H9 (cell line): ENCODE measurements at regions not wholly inside any gene's neighbourhood (a gene's known extent, or its start where the extent isn't known, plus 50 kb on each side); places are given as distances from the start of the nearest gene placed in this dataset.

ENCODE experiments used
- DNase-seq: peaks from one replicate; pipeline ENCODE4 v3.0.0-alpha.2; 2017
- H2AFZ ChIP-seq: one replicate; pipeline ENCODE4 v1.6.1; 2013; ENCODE audit warnings: mild to moderate bottlenecking, low read length, control low read depth, moderate library complexity
- H2AK5ac ChIP-seq: 2 replicates; pipeline ENCODE4 v1.6.1; 2013; ENCODE audit warnings: low read length, control low read depth, mixed read lengths; ENCODE audit not compliant: insufficient read length
- H2BK120ac ChIP-seq: one replicate; pipeline ENCODE4 v1.6.1; 2013; ENCODE audit warnings: low read depth, mild to moderate bottlenecking, low read length, control low read depth, inconsistent platforms; ENCODE audit not compliant: poor library complexity, severe bottlenecking
- H2BK12ac ChIP-seq: 2 replicates; pipeline ENCODE4 v1.6.1; 2013; ENCODE audit warnings: low read length, control low read depth, mixed read lengths, low read depth; ENCODE audit not compliant: insufficient read length
- H2BK15ac ChIP-seq: 2 replicates; pipeline ENCODE4 v1.6.1; 2013; ENCODE audit warnings: low read depth, low read length, control low read depth
- H2BK20ac ChIP-seq: one replicate; pipeline ENCODE4 v1.6.1; 2013; ENCODE audit warnings: low read depth, mild to moderate bottlenecking, low read length, control low read depth, inconsistent platforms; ENCODE audit not compliant: poor library complexity, severe bottlenecking
- H2BK5ac ChIP-seq: 2 replicates; pipeline ENCODE4 v1.6.1; 2013; ENCODE audit warnings: low read length, control low read depth, mixed read lengths; ENCODE audit not compliant: insufficient read length
- H3K14ac ChIP-seq: 2 replicates; pipeline ENCODE4 v1.6.1; 2013; ENCODE audit warnings: low read length, control low read depth; ENCODE audit not compliant: insufficient read depth
- H3K18ac ChIP-seq: 2 replicates; pipeline ENCODE4 v1.6.1; 2013; ENCODE audit warnings: low read depth, mild to moderate bottlenecking, mixed read lengths, low read length, control low read depth; ENCODE audit not compliant: insufficient read length
- H3K23ac ChIP-seq: 2 replicates; pipeline ENCODE4 v1.6.1; 2013; ENCODE audit warnings: low read length, control low read depth, mixed read lengths, low read depth; ENCODE audit not compliant: insufficient read length
- H3K23me2 ChIP-seq: 2 replicates; pipeline ENCODE4 v1.6.1; 2013; ENCODE audit warnings: low read depth, mild to moderate bottlenecking, mixed read lengths, low read length, control low read depth; ENCODE audit not compliant: insufficient read length, poor library complexity, severe bottlenecking
- H3K27ac ChIP-seq: 2 replicates; pipeline ENCODE4 v1.5.1; 2013; ENCODE audit warnings: low read length, control low read depth, mixed read lengths, low read depth; ENCODE audit not compliant: insufficient read length
- H3K27me3 ChIP-seq: 2 replicates; pipeline ENCODE4 v1.6.1; 2013; ENCODE audit warnings: low read length, control low read depth, inconsistent platforms; ENCODE audit not compliant: insufficient read depth
- H3K4ac ChIP-seq: 2 replicates; pipeline ENCODE4 v1.6.1; 2013; ENCODE audit warnings: low read depth, mild to moderate bottlenecking, control low read depth, inconsistent platforms, low read length, moderate library complexity
- H3K4me1 ChIP-seq: 2 replicates; pipeline ENCODE4 v1.6.1; 2013; ENCODE audit warnings: low read length, control low read depth, inconsistent platforms; ENCODE audit not compliant: insufficient read depth
- H3K4me2 ChIP-seq: 2 replicates; pipeline ENCODE4 v1.6.1; 2013; ENCODE audit warnings: low read length, control low read depth, mixed read lengths; ENCODE audit not compliant: insufficient read length, insufficient read depth
- H3K56ac ChIP-seq: 2 replicates; pipeline ENCODE4 v1.6.1; 2013; ENCODE audit warnings: low read depth, mild to moderate bottlenecking, mixed read lengths, low read length, control low read depth; ENCODE audit not compliant: insufficient read length
- H3K79me1 ChIP-seq: 2 replicates; pipeline ENCODE4 v1.6.1; 2013; ENCODE audit warnings: low read depth, mild to moderate bottlenecking, moderate library complexity, low read length, control low read depth, inconsistent platforms; ENCODE audit not compliant: insufficient read depth, poor library complexity, severe bottlenecking
- H3K79me2 ChIP-seq: 2 replicates; pipeline ENCODE4 v1.6.1; 2013; ENCODE audit warnings: low read length, control low read depth, inconsistent platforms; ENCODE audit not compliant: insufficient read depth
- H3K9ac ChIP-seq: 2 replicates; pipeline ENCODE4 v1.6.1; 2013; ENCODE audit warnings: low read length, control low read depth, mixed read lengths; ENCODE audit not compliant: insufficient read length; ENCODE audit errors: extremely low read depth
- H3K9me3 ChIP-seq: one replicate; pipeline ENCODE4 v1.6.1; 2013; ENCODE audit warnings: low read depth, low read length, inconsistent platforms; ENCODE audit not compliant: control insufficient read depth
- H3T11ph ChIP-seq: one replicate; pipeline ENCODE4 v1.6.1; 2013; ENCODE audit warnings: mild to moderate bottlenecking, low read length, control low read depth, inconsistent platforms
- H4K20me1 ChIP-seq: one replicate; pipeline ENCODE4 v1.6.1; 2013; ENCODE audit not compliant: control insufficient read depth, insufficient read length, insufficient read depth
- H4K5ac ChIP-seq: 2 replicates; pipeline ENCODE4 v1.6.1; 2013; ENCODE audit warnings: low read depth, mild to moderate bottlenecking, mixed read lengths, low read length, control low read depth; ENCODE audit not compliant: insufficient read length
- H4K8ac ChIP-seq: replicated peaks from 2 replicates; pipeline ENCODE4 v1.6.1; 2013; ENCODE audit warnings: low read length, control low read depth, mixed read lengths, low read depth; ENCODE audit not compliant: insufficient read length
- H4K91ac ChIP-seq: 2 replicates; pipeline ENCODE4 v1.6.1; 2013; ENCODE audit warnings: low read depth, mild to moderate bottlenecking, moderate library complexity, mixed read lengths, low read length, control low read depth; ENCODE audit not compliant: insufficient read length
- H3K27ac Mint-ChIP-seq, 3 experiments: 2 replicates in 2 of 3; 3 replicates in 1 of 3; pipeline ENCODE4 v1.8.0; 2020 to 2021; ENCODE audit warnings: mixed read lengths in 3 of 3, mild to moderate bottlenecking in 1 of 3, moderate library complexity in 1 of 3
- H3K27me3 Mint-ChIP-seq: 2 replicates; pipeline ENCODE4 v1.8.0; 2021; ENCODE audit warnings: low read depth, mild to moderate bottlenecking, moderate library complexity, mixed read lengths
- H3K36me3 Mint-ChIP-seq, 3 experiments: 2 replicates in 2 of 3; 3 replicates in 1 of 3; pipeline ENCODE4 v1.8.0; 2020 to 2021; ENCODE audit warnings: low read depth in 3 of 3, mixed read lengths in 3 of 3; ENCODE audit not compliant: insufficient read depth in 1 of 3
- H3K4me1 Mint-ChIP-seq, 2 experiments: 2 replicates each; pipeline ENCODE4 v1.8.0; 2020; ENCODE audit warnings: mixed read lengths in 2 of 2
- H3K4me3 Mint-ChIP-seq, 2 experiments: 2 replicates in 1 of 2; 3 replicates in 1 of 2; pipeline ENCODE4 v1.8.0; 2020 to 2021; ENCODE audit warnings: mild to moderate bottlenecking in 2 of 2, mixed read lengths in 2 of 2, moderate library complexity in 1 of 2
- H3K9me3 Mint-ChIP-seq, 2 experiments: 2 replicates in 1 of 2; 3 replicates in 1 of 2; pipeline ENCODE4 v1.8.0; 2020; ENCODE audit warnings: mild to moderate bottlenecking in 2 of 2, mixed read lengths in 2 of 2, moderate library complexity in 1 of 2
- WGBS: extraction: QIAGEN DNeasy Blood & Tissue Kit; methylation state at CpG from one replicate; pipeline ENCODE4 v1.1.7; 2013; ENCODE audit warnings: missing lambda C conversion rate, low lambda C conversion rate, mixed read lengths; ENCODE audit not compliant: insufficient read length; ENCODE audit errors: extremely low coverage; 5-methylcytosine and 5-hydroxymethylcytosine counted together
- TF ChIP-seq, protein P1 (sequence below): fragments of 200-600 bp; sonication (generic); conservative IDR thresholded peaks from 3 replicates; pipeline ENCODE4 v1.8.0; 2021; ENCODE audit warnings: antibody characterized with exemption, mild to moderate bottlenecking

DNA sequence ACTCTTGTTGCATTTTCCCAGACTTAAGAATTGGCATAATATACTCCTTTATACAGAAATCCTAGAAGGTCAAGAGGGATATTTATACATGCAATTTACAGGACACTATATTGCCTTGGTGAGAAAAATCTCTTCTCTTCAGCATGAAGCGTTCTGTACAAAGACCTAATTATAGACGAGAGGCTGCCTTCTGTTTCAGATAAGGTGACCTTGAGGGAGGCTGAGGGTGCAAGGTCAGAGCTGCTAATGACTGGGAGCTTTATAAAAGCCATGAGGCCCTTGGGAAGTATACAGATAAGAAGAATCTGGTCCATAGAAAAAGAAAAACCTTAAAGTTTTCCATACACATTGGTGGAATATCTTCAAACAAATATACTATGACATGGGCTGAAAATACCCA, 156.3 kb upstream of the SOX9 start:
- no peaks in the 10 kb centered on the region for H3K79me2 ChIP-seq
- Mint-ChIP-seq H3K9me3 (peaks cover 2 to 3% of the 10 kb centered on the region in 2 experiments; a peak in 2 of 5 replicates), H3K27me3 (no peaks in the 10 kb centered on the region; the same call in 1 of the 2 replicates), H3K4me3 (no peak overlapping the region), H3K27ac (no peak overlapping the region), H3K4me1 (peaks cover 2 to 3% of the 10 kb centered on the region in 2 experiments; a peak in 3 of 4 replicates), H3K36me3 (no peaks in the 10 kb centered on the region; a peak in 1 of 7 replicates)
- no peak overlapping the region for H2BK15ac ChIP-seq
- no peak overlapping the region for H2BK20ac ChIP-seq
- no peak overlapping the region for H2BK12ac ChIP-seq
- no peaks in the 10 kb centered on the region for H3K27me3 ChIP-seq
- H3K4me1 ChIP-seq, result no peaks in the 10 kb centered on the region
- no peak overlapping the region for H3T11ph ChIP-seq
- no peak overlapping the region for H3K4ac ChIP-seq
- H4K91ac ChIP-seq, result no peak overlapping the region
- no peak overlapping the region for H3K18ac ChIP-seq
- no peak overlapping the region for H2BK120ac ChIP-seq
- no peak overlapping the region for H3K27ac ChIP-seq
- H3K9ac ChIP-seq, result no peak overlapping the region
- no CpG with 5 or more reads among the region's 2 CpGs for WGBS
- no peak for DNase-seq
- H2AFZ ChIP-seq, result no peak overlapping the region
- TF ChIP-seq, protein P1, sequence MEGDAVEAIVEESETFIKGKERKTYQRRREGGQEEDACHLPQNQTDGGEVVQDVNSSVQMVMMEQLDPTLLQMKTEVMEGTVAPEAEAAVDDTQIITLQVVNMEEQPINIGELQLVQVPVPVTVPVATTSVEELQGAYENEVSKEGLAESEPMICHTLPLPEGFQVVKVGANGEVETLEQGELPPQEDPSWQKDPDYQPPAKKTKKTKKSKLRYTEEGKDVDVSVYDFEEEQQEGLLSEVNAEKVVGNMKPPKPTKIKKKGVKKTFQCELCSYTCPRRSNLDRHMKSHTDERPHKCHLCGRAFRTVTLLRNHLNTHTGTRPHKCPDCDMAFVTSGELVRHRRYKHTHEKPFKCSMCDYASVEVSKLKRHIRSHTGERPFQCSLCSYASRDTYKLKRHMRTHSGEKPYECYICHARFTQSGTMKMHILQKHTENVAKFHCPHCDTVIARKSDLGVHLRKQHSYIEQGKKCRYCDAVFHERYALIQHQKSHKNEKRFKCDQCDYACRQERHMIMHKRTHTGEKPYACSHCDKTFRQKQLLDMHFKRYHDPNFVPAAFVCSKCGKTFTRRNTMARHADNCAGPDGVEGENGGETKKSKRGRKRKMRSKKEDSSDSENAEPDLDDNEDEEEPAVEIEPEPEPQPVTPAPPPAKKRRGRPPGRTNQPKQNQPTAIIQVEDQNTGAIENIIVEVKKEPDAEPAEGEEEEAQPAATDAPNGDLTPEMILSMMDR, result no peak
- H4K8ac ChIP-seq, result no peak overlapping the region
- no peak overlapping the region for H3K4me2 ChIP-seq
- no peaks in the 10 kb centered on the region for H4K20me1 ChIP-seq
- H3K23me2 ChIP-seq, result no peaks in the 10 kb centered on the region
- no peak overlapping the region for H4K5ac ChIP-seq
- H2AK5ac ChIP-seq, result no peak overlapping the region
- H3K56ac ChIP-seq, result no peak overlapping the region
- H3K79me1 ChIP-seq, result no peaks in the 10 kb centered on the region
- no peak overlapping the region for H2BK5ac ChIP-seq
- no peak overlapping the region for H3K14ac ChIP-seq
- H3K9me3 ChIP-seq, result no peaks in the 10 kb centered on the region
- H3K23ac ChIP-seq, result no peak overlapping the region
